Stimulated activated CD4-positive, alpha-beta T cell treated with anti-CD3 and anti-CD28 coated beads, Interleukin-4, amount 100 ng/mL, for 24 hours (primary cell): ENCODE measurements at regions not wholly inside any gene's neighbourhood (a gene's known extent, or its start where the extent isn't known, plus 50 kb on each side); places are given as distances from the start of the nearest gene placed in this dataset.

ENCODE experiments used
- DNase-seq: peaks from one replicate; pipeline ENCODE4 v3.0.0-alpha.2; 2020

DNA sequence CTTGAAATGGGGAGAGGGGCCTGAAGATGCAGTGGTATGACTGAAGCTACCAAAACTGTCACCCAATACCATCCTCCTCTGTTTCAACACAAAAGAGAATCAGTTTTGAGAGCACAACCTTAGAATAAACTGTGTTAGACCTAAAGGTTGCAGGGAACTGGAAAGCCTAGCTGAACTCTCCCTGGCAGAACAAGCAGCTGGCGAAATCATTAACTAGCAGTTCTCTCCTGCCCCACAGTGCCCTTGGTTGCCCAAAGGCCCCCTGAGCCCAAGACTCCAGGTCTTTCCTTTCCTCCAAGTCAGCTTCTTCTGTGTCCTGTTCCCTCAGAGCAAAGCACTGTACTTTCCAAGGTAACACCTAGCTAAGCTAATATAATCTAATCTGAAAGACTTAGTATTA, 135.4 kb upstream of the SLC30A5 start:
- no peak for DNase-seq

- no peak for DNase-seq
These were observed 133.4 kb upstream of the SLC30A5 start for GRCh38 chr5:68960456-68960855.

- DNase-seq: no peak
These were observed 132.9 kb upstream of the SLC30A5 start for GRCh38 chr5:68960961-68961360.

- DNase-seq: no peak
These were observed 132.1 kb upstream of the SLC30A5 start for GRCh38 chr5:68961762-68962161.

DNA sequence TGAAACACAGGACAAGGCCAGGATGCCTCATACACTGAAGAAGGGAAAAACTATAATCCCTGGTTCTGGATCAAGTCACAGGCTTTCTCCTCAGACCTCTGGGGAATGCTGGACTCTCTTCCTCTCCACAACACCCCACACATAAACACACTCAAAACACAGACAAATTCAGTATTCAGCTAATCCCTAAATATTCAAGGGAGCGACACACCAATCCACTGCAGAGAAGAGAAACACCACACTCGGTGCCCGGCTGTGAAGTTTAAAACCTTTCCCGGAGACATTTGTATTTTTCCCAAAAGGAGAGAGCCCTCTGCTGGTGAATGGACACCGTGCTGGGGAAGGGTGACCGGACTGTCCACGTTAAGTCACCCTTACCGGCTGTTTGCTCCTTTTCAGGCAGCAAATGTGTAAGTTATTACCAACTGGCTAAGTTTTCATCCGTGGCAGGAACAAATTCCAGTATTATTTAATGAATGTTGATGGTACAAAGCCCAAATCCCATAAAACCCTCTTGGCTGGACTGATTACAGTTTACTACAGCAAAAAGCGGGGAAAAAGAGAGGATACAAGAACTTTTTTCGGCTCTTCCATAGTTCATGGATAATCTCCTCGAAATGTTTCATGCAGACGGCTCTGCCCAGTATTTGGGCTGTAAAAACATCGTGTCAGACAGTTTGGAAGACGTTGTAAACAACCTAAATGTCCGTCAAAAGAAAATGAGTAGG, 130.9 kb upstream of the SLC30A5 start:
- DNase-seq: peak; percentile 10

DNA sequence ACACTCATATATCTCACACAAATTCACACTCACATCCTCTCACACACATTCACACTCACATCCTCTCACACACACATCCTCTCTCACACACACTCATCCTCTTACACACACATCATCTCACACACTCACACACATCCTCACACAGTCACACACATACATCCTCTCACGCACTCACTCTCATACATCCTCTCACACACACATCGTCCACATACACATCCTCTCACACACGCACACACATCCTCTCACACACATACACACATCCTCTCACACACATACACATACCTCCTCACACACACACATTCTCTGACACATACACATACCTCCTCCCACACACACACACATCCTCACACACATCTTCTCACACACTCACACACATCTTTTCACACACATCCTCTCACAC, 129.1 kb upstream of the SLC30A5 start:
- DNase-seq: no peak

DNA sequence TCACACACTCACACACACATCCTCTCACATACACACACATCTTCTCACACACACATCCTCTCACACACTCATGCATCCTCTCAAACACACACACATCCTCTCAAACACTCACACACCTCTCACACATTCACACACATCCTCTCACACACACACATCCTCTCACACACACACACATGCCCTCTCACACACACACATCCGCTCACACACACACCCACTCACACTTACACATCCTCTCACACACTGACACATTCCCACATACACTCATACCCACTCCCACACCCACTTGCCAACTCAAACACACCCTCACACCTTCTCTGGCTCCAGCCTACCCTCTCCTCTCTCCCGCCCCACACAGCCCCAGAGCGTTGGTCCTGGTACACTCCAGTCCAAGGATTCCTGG, 127.9 kb upstream of the SLC30A5 start:
- DNase-seq: no peak

- no peak for DNase-seq
These were observed 127.2 kb upstream of the SLC30A5 start for GRCh38 chr5:68966596-68966995.

DNA sequence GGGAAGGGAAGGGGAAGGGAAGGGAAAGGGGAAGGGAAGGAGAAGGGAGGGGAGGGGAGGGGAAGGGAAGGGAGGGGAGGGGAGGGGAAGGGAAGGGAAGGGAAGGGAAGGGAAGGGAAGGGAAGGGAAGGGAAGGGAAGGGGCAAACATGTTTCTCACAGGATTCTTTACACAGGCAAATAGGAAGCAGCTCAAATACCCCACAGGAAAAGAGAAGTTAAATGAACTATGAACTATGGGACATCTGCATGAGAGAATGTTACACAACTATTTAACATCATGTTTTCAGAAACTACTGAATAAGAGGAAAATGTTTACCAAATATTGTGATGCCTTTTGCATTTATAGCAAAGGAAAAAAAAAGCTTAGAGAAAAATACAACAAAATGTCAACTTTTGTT, 125.4 kb upstream of the SLC30A5 start:
- no peak for DNase-seq

- DNase-seq: no peak
These were observed 123.2 kb upstream of the SLC30A5 start for GRCh38 chr5:68970617-68971016.

DNA sequence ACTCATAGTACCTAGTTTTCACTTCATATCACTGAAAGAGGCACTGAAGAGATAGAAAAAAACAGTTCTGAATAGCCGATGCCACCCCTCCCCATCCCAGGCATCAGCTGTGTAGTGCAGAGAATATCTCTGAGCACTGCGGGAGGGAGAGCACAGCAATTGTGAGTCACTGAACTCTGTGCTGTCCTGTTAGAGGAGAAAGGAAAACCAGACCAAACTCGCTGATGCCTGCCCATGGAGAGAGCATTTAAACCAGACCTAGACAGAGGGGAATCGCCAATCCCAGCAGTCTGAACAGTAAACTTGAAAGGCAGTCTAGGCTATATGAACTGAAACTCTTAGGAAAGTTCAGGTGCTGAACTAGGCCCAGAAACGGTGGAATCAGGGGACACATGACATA, 120.1 kb upstream of the SLC30A5 start:
- DNase-seq: no peak

DNA sequence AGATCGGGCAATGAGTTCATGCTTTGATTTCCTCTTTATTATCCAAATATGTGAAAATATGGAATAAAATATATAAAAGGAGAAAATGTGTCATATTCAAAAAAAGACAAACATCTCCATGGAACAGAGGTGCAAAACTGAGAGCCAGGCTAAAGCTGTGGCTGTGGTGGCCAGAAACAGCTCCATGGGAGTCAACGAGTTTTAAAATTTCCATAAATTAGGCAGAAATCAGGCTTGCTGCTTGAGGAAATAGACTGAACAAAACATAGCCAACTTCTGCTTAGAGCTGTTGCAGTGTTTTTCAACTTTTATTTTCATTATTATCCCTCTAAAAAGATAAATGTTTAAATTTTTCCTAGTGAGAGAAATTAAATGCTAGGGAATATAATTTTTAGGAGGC, 110.8 kb upstream of the SLC30A5 start:
- no peak for DNase-seq

DNA sequence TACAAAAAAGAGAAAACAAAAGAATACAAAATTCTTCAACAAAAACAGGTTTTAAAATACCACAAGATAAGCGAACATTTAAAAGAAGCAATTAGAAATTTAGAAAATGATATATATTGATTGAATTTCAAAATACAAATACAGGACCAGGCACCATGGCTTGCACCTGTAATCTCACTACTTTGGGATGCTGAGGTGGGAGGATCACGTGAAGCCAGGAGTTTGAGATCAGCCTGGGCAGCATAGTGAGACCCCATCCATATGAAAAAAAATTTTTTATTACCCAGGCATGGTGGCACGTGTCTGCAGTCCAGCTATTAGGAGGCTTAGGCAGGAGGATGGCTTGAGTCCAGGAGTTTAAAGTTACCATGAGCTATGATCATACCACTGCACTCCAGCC, 109.9 kb upstream of the SLC30A5 start:
- no peak for DNase-seq

GRCh38 chr5:68991279-68992084, 102.3 kb upstream of the SLC30A5 start:
- DNase-seq: no peak

DNA sequence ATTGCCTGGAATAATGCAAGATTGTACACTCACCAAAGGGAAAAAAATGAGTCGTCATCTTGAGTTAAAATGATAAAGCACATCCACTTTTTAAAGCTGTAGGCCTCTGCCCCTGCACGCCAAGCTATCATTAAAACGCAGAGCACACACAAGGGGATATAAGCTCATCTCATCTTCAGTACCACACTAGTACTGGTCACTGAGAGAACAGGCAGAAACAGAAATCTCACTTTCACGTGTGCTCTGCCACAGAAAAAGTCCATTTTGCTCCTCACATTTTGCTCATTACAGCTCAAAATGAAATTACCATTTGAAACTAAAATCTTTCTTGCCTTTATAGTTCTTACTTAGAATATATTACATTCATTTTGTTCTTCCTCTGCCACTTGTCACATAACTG, 99.2 kb upstream of the SLC30A5 start:
- no peak for DNase-seq

- no peak for DNase-seq
These were observed 97.8 kb upstream of the SLC30A5 start for GRCh38 chr5:68995845-68996545.

DNA sequence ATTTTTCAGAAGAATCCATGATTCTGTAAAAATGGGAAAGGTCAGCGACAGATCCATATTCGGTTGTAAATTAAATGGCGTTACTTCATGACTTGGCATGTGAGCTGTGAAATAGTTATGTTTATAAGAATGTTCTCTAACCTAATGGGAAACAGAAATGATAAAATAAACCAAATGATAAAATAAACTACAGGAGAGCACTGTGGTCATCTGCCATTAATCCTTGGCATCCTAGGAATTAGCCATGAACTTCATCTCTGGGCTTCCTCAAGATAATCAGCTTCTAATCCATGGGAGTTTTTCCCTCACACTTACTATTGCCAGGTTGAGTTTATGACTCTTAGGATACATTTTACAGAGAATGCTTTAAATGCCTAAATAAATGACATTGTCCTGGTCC, 94.6 kb upstream of the SLC30A5 start:
- no peak for DNase-seq

- DNase-seq: no peak
These were observed 93.4 kb upstream of the SLC30A5 start for GRCh38 chr5:69000216-69000919.

DNA sequence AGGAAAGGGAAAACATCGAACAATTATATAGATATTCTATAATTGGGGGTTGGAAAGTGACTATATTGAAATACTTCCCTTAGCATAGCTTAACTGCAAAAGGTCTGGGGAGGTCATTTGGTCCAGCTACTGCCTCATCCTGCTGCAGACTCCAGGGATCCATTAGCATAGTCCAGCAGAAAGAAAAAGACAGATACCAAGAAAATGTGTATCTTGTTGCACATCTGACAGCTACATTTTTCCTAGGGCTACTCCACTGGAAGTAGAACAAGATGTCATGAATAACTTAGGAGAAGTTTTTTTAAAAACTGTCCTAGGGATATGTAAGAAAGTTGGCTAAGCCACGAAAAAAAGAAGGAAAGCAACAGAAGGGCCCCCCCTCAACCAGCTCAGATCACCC, 92.9 kb upstream of the SLC30A5 start:
- no peak for DNase-seq

- no peak for DNase-seq
These were observed 92.2 kb upstream of the SLC30A5 start for GRCh38 chr5:69001627-69002026.

DNA sequence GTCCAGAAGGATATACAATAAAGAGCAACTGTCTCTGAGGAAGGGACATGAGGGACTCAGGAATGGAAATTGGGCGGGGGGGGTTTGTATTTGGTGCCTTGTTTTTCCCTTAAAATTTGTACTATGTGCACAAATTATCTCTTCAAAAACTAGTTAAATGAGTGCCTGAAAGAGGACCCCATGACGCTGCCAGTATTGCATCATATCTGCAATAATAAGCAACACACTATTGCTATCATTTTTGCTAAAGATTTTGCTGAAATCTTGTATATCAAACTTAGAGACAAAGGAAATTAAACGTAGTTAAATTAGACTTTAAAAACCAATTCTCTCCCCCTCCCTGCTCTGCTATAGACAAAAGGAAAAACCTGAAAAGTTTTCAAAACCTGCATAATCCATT, 89.7 kb upstream of the SLC30A5 start:
- no peak for DNase-seq

DNA sequence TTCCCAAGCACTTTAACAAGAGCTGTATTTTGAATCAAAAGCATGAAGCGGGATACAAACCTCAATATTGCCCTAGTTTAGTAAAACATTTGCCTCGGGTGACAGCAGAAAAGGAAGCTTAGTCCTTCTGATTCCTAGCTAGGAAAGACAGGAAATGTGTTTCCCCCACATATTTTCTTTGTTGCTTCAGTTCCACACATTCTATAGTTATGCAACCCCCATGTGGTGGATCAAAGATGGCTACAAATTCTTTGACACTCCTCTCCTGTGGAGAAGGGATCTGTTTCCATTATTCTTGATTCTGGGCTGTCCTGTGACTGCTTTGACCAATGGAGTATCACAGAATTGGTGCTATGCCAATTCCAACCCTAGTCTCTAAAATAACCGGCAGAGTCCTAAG, 89.1 kb upstream of the SLC30A5 start:
- no peak for DNase-seq

- no peak for DNase-seq
These were observed 87.8 kb upstream of the SLC30A5 start for GRCh38 chr5:69006030-69006429.
